AG04449 (cell line): ENCODE measurements at regions not wholly inside any gene's neighbourhood (a gene's known extent, or its start where the extent isn't known, plus 50 kb on each side); places are given as distances from the start of the nearest gene placed in this dataset.

Experiments
- CTCF ChIA-PET: fragments of 350-600 bp; formaldehyde crosslinking; extraction: SDS; loops from one replicate; lab custom pipeline; 2021; ENCODE audit warnings: antibody characterized with exemption; lab: Yijun Ruan, JAX
- POLR2A ChIA-PET: fragments of 400-600, 350-600 bp; formaldehyde crosslinking; extraction: SDS; loops from one replicate; lab custom pipeline; 2020; ENCODE audit warnings: antibody characterized with exemption, inconsistent platforms; lab: Yijun Ruan, JAX
- DNase-seq: peaks from one replicate; pipeline ENCODE4 v3.0.0-alpha.2; 2010; ENCODE audit warnings: low read depth, low spot score
- H3K4me3 ChIP-seq: 2 replicates; pipeline ENCODE4 v1.5.1; 2011; ENCODE audit warnings: low read depth, mild to moderate bottlenecking, control low read depth, low read length
- CTCF ChIP-seq: IDR thresholded peaks from one replicate; pipeline ENCODE4 v1.5.1; 2011; ENCODE audit warnings: mild to moderate bottlenecking, moderate library complexity, low read length, control low read depth, inconsistent platforms; ENCODE audit not compliant: insufficient read depth; ENCODE audit errors: missing control alignments

GRCh38 chr3:11917051-11917450 is 70.4 kb upstream of the TAMM41 start:
- POLR2A ChIA-PET, result no interaction called here
- CTCF ChIA-PET, result no interaction called here

GRCh38 chr3:11919390-11919789 is 72.7 kb upstream of the TAMM41 start:
- TF ChIP-seq CTCF, result no peak
- POLR2A ChIA-PET, result no interaction called here
- H3K4me3 ChIP-seq, result no peak overlapping the region
- DNase-seq, result no peak
- CTCF ChIA-PET, result no interaction called here

More at GRCh38 chr3:11917051-11917450, 70.4 kb upstream of the TAMM41 start:
- TF ChIP-seq CTCF, result no peak
- no peak for DNase-seq
- H3K4me3 ChIP-seq, result no peak overlapping the region

GRCh38 chr3:11924518-11924917 is 77.8 kb upstream of the TAMM41 start:
- no peak for DNase-seq
- no peak for TF ChIP-seq CTCF
- ChIA-PET POLR2A (no interaction called here), CTCF (no interaction called here)
- H3K4me3 ChIP-seq, result no peak overlapping the region

- CTCF ChIA-PET, result no interaction called here
- POLR2A ChIA-PET, result no interaction called here
- no peak for TF ChIP-seq CTCF
- DNase-seq, result no peak
- H3K4me3 ChIP-seq, result no peak overlapping the region
Observed at GRCh38 chr3:11928381-11928780, 75.8 kb upstream of the SYN2 start.

- ChIA-PET CTCF (no interaction called here), POLR2A (no interaction called here)
- DNase-seq, result no peak
- no peak for TF ChIP-seq CTCF
- H3K4me3 ChIP-seq, result no peak overlapping the region
Observed at GRCh38 chr3:11929531-11929930, 74.7 kb upstream of the SYN2 start.

GRCh38 chr3:11930084-11930483 is 74.1 kb upstream of the SYN2 start:
- CTCF ChIA-PET, result no interaction called here
- POLR2A ChIA-PET, result no interaction called here
- TF ChIP-seq CTCF, result no peak
- DNase-seq, result no peak
- no peak overlapping the region for H3K4me3 ChIP-seq

GRCh38 chr3:11932636-11933035 is 71.6 kb upstream of the SYN2 start:
- CTCF ChIA-PET, result no interaction called here
- POLR2A ChIA-PET, result no interaction called here
- no peak for TF ChIP-seq CTCF
- H3K4me3 ChIP-seq, result no peak overlapping the region
- DNase-seq, result no peak
